ENCODE measurements at regions not wholly inside any gene's neighbourhood (a gene's known extent, or its start where the extent isn't known, plus 50 kb on each side); places are given as distances from the start of the nearest gene placed in this dataset.

DNA sequence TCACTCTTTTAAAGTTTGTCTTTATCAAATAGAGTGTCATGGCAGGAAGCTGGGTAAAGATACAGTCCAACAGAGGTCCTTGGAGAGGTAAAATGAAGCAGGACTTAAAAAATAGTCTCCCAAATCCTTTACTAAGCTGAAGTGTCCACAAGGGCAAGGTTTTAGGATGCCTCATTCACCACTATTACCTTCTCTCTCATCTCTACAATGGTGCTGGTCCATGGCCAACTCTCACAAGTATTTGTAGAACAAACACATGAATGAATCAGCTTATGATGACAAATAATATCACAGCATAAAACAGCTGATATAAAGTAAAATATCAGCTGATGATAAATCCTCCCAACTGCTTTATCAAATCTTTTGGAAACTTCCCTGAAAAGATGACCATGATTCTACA, 162.3 kb upstream of the ZNF462 start:
- no peak for DNase-seq (ENCODE audit: low spot score)
- no peaks in the 10 kb centered on the region for H3K79me2 ChIP-seq (ENCODE audit: low read depth)

DNA sequence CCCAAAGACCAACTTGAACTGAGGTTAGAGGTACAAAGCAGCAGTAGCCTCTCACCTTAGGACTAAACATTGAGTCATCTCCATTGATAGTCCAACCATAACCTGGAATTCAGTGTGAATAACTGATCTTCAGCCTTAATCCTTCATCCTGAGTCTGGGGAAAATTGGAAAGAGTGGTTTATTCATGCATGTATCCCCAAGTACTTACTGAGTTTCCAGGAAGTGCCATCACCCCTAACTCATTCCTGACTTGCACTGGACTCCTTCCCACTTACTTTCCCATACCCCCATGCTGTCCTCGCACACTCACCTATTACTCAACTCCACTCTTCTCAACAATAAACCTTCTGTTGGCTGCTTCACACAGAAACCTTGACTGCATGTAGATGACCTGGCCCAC, 161.4 kb upstream of the ZNF462 start:
- H3K4me3 ChIP-seq = no peak overlapping the region
- no peaks in the 10 kb centered on the region for H3K4me1 ChIP-seq
- no peaks in the 10 kb centered on the region for H3F3A ChIP-seq (ENCODE audit: low read depth)
- TF ChIP-seq EZH2 (IDR thresholded peaks at IDR 0.05) (no peak), EZH2phosphoT487 (IDR thresholded peaks at IDR 0.05) (no peak), CTCF (IDR thresholded peaks at IDR 0.05) (no peak)
- H3K9ac ChIP-seq = no peak overlapping the region
- H3K79me2 ChIP-seq (ENCODE audit: low read depth) = no peaks in the 10 kb centered on the region
- no peak overlapping the region for H3K4me2 ChIP-seq
- no peaks in the 10 kb centered on the region for H3K27me3 ChIP-seq
- Mint-ChIP-seq H3K4me3 (no peak overlapping the region), H3K27ac (no peak overlapping the region), H3K36me3 (no peaks in the 10 kb centered on the region), H3K9me3 (peaks cover 3% of the 10 kb centered on the region), H3K27me3 (ENCODE audit: insufficient read depth, low read depth) (no peaks in the 10 kb centered on the region), H3K4me1 (peaks cover 3% of the 10 kb centered on the region)
- no peaks in the 10 kb centered on the region for H3K36me3 ChIP-seq
- DNase-seq (ENCODE audit: low spot score) = no peak
- H4K20me1 ChIP-seq (ENCODE audit: low read depth) = no peaks in the 10 kb centered on the region
- H2AFZ ChIP-seq (replicated peaks) = no peak overlapping the region
- no peaks in the 10 kb centered on the region for H3K9me3 ChIP-seq (ENCODE audit: low read depth)
- no peak overlapping the region for H3K27ac ChIP-seq

More for the DNA sequence above, 162.3 kb upstream of the ZNF462 start:
- H3K4me3 ChIP-seq = no peak overlapping the region
- no peaks in the 10 kb centered on the region for H3K9me3 ChIP-seq (ENCODE audit: low read depth)
- no peak overlapping the region for H3K4me3 Mint-ChIP-seq
- no peak overlapping the region for H3K27ac ChIP-seq
- no peaks in the 10 kb centered on the region for H3F3A ChIP-seq (ENCODE audit: low read depth)
- no peaks in the 10 kb centered on the region for H3K36me3 Mint-ChIP-seq
- peaks cover 3% of the 10 kb centered on the region for H3K9me3 Mint-ChIP-seq
- no peak overlapping the region for H3K27ac Mint-ChIP-seq
- H3K27me3 Mint-ChIP-seq (ENCODE audit: insufficient read depth, low read depth) = no peaks in the 10 kb centered on the region
- no peak overlapping the region for H3K4me2 ChIP-seq
- H3K9ac ChIP-seq = no peak overlapping the region
- no peak overlapping the region for H2AFZ ChIP-seq (replicated peaks)
- no peak for TF ChIP-seq EZH2phosphoT487 (IDR thresholded peaks at IDR 0.05)
- no peak for TF ChIP-seq CTCF (IDR thresholded peaks at IDR 0.05)
- no peak for TF ChIP-seq EZH2 (IDR thresholded peaks at IDR 0.05)
- no peaks in the 10 kb centered on the region for H3K27me3 ChIP-seq
- H3K36me3 ChIP-seq = no peaks in the 10 kb centered on the region
- no peaks in the 10 kb centered on the region for H4K20me1 ChIP-seq (ENCODE audit: low read depth)
- H3K4me1 Mint-ChIP-seq = peaks cover 3% of the 10 kb centered on the region
- no peaks in the 10 kb centered on the region for H3K4me1 ChIP-seq

DNA sequence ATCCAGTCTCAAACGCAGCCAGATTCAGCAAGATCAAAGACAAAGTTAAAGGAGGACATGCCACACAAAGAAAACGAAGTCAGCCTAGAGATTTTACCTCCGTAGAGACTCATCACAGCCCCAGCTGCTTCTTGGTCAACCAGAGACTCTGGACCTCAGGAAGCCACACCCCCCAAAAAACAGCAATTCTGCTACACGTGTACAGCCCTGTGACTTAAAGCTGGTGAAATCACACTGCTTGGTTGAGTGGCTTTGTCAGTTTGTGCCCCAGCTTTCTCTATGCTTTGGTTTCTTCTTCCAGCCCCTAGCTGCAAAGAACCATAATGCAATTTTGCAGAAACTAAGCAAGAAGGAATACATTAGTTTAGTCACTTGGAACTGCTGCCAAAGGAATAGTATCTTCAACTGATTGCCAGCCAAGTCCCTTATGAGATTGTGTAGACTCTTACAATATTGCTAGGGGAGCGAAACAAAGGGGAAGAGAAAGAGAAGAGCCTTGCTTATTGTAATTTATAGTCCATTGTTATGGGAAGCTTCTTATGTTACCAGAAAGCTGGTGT, 158.8 kb upstream of the ZNF462 start:
- DNase-seq (ENCODE audit: low spot score) = no peak
- Histone ChIP-seq H3K4me1 (no peaks in the 10 kb centered on the region), H2AFZ (replicated peaks) (peak overlapping the region; percentile 28), H3K36me3 (no peaks in the 10 kb centered on the region), H3K4me3 (no peak overlapping the region), H3K27me3 (no peaks in the 10 kb centered on the region), H3K27ac (no peak overlapping the region), H3F3A (ENCODE audit: low read depth) (no peaks in the 10 kb centered on the region), H4K20me1 (ENCODE audit: low read depth) (no peaks in the 10 kb centered on the region), H3K4me2 (no peak overlapping the region), H3K79me2 (ENCODE audit: low read depth) (no peaks in the 10 kb centered on the region), H3K9ac (no peak overlapping the region), H3K9me3 (ENCODE audit: low read depth) (no peaks in the 10 kb centered on the region)
- no peak overlapping the region for H3K27ac Mint-ChIP-seq
- peaks cover 3% of the 10 kb centered on the region for H3K9me3 Mint-ChIP-seq
- H3K4me3 Mint-ChIP-seq = no peak overlapping the region
- no peaks in the 10 kb centered on the region for H3K4me1 Mint-ChIP-seq
- H3K27me3 Mint-ChIP-seq (ENCODE audit: insufficient read depth, low read depth) = no peaks in the 10 kb centered on the region
- TF ChIP-seq CTCF (IDR thresholded peaks at IDR 0.05) (no peak), EZH2phosphoT487 (IDR thresholded peaks at IDR 0.05) (no peak), EZH2 (IDR thresholded peaks at IDR 0.05) (no peak)
- H3K36me3 Mint-ChIP-seq = no peaks in the 10 kb centered on the region

Data from neural progenitor cell (in vitro differentiated cells).